ENCODE measurements at regions not wholly inside any gene's neighbourhood (a gene's known extent, or its start where the extent isn't known, plus 50 kb on each side); places are given as distances from the start of the nearest gene placed in this dataset.

DNA sequence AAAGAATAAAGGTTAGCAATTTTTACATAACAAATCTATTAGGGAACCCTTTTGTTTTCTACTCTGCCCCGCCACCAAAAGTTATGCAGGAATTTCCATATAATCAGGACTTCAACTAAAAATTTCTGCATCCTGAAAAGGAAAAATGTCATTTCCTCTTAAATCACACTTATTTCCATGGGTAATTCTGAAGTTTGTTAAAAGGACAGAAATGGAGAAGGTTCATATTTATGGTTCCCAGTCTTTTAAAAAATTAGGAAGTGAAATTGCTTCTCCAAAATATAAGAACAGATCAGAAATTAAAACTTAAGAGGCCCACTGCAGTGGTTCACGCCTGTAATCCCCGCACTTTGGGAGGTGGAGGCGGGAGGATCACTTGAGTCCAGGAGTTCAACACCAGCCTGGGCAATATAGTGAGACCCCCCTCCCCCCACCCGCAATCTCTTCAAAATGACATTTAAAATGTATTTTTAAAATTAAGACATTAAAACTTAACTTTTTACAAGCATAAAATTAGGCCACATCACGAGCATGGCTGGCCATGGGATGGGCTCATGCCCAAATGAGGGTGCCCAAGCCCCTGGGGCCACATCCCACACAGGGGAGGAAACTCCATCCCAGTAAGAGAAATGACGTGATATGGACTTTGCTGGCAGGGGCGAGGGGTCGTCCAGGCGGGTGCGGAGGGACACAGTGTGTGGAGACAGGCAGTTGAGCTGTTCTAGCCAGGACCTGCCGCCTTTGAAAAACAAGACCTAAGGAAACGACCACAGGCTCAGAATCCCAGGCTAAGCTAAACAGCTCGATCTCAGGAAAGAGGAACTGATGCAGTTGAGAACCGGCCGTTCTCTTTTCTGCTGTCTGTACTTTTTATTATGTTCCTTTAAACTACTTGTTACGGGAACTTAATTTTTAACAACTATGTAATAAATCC lies 51.3 kb upstream of the NFE2L3 start:
- DNase-seq (ENCODE audit: low read depth): no peak
- H3K4me3 ChIP-seq (ENCODE audit: low read depth, low read length): no peak overlapping the region
- TF ChIP-seq, protein P1, sequence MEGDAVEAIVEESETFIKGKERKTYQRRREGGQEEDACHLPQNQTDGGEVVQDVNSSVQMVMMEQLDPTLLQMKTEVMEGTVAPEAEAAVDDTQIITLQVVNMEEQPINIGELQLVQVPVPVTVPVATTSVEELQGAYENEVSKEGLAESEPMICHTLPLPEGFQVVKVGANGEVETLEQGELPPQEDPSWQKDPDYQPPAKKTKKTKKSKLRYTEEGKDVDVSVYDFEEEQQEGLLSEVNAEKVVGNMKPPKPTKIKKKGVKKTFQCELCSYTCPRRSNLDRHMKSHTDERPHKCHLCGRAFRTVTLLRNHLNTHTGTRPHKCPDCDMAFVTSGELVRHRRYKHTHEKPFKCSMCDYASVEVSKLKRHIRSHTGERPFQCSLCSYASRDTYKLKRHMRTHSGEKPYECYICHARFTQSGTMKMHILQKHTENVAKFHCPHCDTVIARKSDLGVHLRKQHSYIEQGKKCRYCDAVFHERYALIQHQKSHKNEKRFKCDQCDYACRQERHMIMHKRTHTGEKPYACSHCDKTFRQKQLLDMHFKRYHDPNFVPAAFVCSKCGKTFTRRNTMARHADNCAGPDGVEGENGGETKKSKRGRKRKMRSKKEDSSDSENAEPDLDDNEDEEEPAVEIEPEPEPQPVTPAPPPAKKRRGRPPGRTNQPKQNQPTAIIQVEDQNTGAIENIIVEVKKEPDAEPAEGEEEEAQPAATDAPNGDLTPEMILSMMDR (conservative IDR thresholded peaks at IDR 0.05; ENCODE audit: low read depth, low read length): no peak

DNA sequence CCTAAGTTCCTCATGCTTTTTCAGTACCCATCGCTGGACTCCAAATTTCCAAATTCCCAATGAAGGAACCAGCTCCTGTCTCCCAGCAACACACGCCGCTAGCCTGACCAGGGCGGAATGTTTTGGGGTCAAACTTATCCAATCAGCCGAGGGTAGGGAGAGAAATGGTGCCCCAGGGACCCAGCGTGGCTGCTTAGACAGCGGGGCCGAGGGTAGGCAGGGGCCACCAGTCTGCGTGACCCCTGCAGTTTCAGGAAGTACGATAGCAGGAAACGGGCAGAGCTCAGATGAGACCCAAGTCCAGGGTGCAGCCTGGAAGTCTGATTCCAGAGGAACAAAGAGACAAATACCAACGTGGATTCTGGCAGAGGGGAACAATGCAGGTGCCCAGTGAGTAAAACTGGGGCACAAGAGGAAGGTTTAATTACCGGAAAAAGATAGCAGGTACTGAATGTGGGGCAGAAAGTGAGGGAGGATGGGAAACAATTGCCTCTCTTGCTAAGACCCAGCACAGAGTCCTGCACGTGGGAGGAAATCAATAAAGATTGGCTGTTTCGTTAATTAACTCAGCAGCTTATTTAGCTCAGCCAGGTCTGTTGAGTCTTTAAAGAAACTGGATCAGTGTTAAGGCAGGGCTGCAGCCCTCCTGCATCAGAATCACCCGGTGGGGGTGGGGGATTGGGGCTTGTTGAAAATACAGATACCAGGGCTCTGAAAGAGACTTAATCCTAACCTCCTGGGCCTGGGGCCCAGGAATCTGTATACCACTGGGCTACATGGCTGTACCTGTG lies 50.4 kb upstream of the NFE2L3 start:
- H3K4me3 ChIP-seq (ENCODE audit: low read depth, low read length): no peak overlapping the region
- no peak for DNase-seq (ENCODE audit: low read depth)
- TF ChIP-seq, protein P1 (conservative IDR thresholded peaks at IDR 0.05; ENCODE audit: low read depth, low read length): no peak

DNA sequence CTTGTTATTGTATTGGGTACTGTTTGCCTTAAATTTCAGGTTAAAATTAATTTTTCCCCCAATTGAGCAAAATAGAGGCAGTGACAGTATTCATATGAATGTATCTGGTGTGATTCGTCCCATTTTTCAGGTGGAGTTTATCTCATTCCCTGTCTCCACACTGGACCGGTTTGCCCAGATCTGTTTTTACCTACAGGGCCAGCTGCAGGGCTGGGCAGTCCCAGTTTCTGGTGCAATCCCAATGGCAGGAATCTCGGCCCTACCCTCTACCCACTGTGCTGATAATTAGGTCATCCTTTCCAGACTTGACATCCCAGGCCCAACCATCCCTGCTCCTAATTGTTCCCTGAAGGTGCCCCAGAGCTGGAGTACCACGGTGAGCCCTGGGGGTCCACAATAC lies 49.8 kb upstream of the NFE2L3 start:
- TF ChIP-seq, protein P1 (conservative IDR thresholded peaks at IDR 0.05; ENCODE audit: low read depth, low read length): no peak
- H3K4me3 ChIP-seq (ENCODE audit: low read depth, low read length): no peak overlapping the region
- DNase-seq (ENCODE audit: low read depth): no peak
